NB4 (cell line): ENCODE measurements at regions not wholly inside any gene's neighbourhood (a gene's known extent, or its start where the extent isn't known, plus 50 kb on each side); places are given as distances from the start of the nearest gene placed in this dataset.

ENCODE experiments used
- POLR2A ChIP-seq: IDR thresholded peaks from 2 replicates; pipeline ENCODE4 v1.6.1; 2011; ENCODE audit warnings: mild to moderate bottlenecking; ENCODE audit not compliant: insufficient read length; ENCODE audit errors: extremely low read depth
- TF ChIP-seq, protein P1 (sequence below): IDR thresholded peaks from one replicate; pipeline ENCODE4 v1.5.1; 2012; ENCODE audit warnings: low read depth, low read length

- TF ChIP-seq, protein P1, sequence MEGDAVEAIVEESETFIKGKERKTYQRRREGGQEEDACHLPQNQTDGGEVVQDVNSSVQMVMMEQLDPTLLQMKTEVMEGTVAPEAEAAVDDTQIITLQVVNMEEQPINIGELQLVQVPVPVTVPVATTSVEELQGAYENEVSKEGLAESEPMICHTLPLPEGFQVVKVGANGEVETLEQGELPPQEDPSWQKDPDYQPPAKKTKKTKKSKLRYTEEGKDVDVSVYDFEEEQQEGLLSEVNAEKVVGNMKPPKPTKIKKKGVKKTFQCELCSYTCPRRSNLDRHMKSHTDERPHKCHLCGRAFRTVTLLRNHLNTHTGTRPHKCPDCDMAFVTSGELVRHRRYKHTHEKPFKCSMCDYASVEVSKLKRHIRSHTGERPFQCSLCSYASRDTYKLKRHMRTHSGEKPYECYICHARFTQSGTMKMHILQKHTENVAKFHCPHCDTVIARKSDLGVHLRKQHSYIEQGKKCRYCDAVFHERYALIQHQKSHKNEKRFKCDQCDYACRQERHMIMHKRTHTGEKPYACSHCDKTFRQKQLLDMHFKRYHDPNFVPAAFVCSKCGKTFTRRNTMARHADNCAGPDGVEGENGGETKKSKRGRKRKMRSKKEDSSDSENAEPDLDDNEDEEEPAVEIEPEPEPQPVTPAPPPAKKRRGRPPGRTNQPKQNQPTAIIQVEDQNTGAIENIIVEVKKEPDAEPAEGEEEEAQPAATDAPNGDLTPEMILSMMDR, result no peak
- TF ChIP-seq POLR2A, result no peak
These were observed 110.2 kb downstream of the TRIM29 start for GRCh38 chr11:120027546-120028180.
